BJ (cell line): ENCODE measurements at regions not wholly inside any gene's neighbourhood (a gene's known extent, or its start where the extent isn't known, plus 50 kb on each side); places are given as distances from the start of the nearest gene placed in this dataset.

ENCODE experiments used
- CTCF ChIA-PET: fragments of 350-600 bp; formaldehyde crosslinking; extraction: SDS; loops from one replicate; lab custom pipeline; 2021; ENCODE audit warnings: antibody characterized with exemption, inconsistent platforms; lab: Yijun Ruan, JAX
- POLR2A ChIA-PET: fragments of 300-600 bp; sonication (Branson Sonifier 250); formaldehyde crosslinking; extraction: SDS; loops from one replicate; lab custom pipeline; 2021; ENCODE audit warnings: antibody characterized with exemption; lab: Charles Lee
- DNase-seq: peaks from one replicate; pipeline ENCODE4 v3.0.0-alpha.2; 2011; ENCODE audit warnings: low read depth
- H3K27me3 ChIP-seq: 2 replicates; pipeline ENCODE4 v1.6.0; 2011; ENCODE audit warnings: low read length; ENCODE audit not compliant: control insufficient read depth, insufficient read depth
- H3K36me3 ChIP-seq: 2 replicates; pipeline ENCODE4 v1.5.1; 2011; ENCODE audit warnings: low read length; ENCODE audit not compliant: control insufficient read depth, insufficient read depth
- H3K4me3 ChIP-seq: 2 replicates; pipeline ENCODE4 v1.5.1; 2011; ENCODE audit warnings: low read depth, mild to moderate bottlenecking, control low read depth, low read length
- CTCF ChIP-seq: IDR thresholded peaks from 2 replicates; pipeline ENCODE4 v1.5.1; 2011; ENCODE audit warnings: low read depth, mild to moderate bottlenecking, control low read depth, inconsistent platforms, low read length, moderate library complexity; ENCODE audit not compliant: insufficient read depth

GRCh38 chr11:69211920-69212797, 56.4 kb downstream of the SMIM38 start:
- Histone ChIP-seq H3K27me3 (peaks cover 4% of the 10 kb centered on the region), H3K36me3 (no peaks in the 10 kb centered on the region), H3K4me3 (no peak overlapping the region)
- POLR2A ChIA-PET, result no interaction called here
- TF ChIP-seq CTCF, result peak; percentile 35; the same call in 1 of the 2 replicates
- DNase-seq, result no peak
- CTCF ChIA-PET, result interaction anchor here (1.0 to 1.5 kb wide), 3 partner anchors 43 to 459 kb away, joined by 3 to 8 read pairs (median 4); no protein-coding TSS in a partner anchor

DNA sequence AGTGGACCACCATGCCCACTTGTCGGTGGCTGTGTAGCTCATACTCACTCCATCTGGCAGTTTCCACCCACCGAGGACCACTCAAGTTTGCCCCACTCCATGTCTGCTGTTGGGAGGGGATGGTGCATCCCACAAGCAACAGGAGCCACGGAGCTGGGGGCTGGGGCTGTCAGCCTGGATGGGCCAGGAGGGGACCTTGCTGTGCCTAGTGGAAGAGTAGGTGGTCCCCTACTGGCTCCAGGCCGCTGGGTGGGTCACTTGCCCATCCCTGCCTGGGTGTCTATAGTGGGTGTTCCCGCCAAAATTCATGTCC, 57.0 kb downstream of the SMIM38 start:
- H3K4me3 ChIP-seq, result no peak overlapping the region
- TF ChIP-seq CTCF, result no peak
- no peaks in the 10 kb centered on the region for H3K36me3 ChIP-seq
- POLR2A ChIA-PET, result no interaction called here
- no peak for DNase-seq
- H3K27me3 ChIP-seq, result peaks cover 4% of the 10 kb centered on the region
- CTCF ChIA-PET, result interaction anchor here (1.0 kb wide), 1 partner anchor 29 kb away, joined by 3 read pairs; no protein-coding TSS in a partner anchor

DNA sequence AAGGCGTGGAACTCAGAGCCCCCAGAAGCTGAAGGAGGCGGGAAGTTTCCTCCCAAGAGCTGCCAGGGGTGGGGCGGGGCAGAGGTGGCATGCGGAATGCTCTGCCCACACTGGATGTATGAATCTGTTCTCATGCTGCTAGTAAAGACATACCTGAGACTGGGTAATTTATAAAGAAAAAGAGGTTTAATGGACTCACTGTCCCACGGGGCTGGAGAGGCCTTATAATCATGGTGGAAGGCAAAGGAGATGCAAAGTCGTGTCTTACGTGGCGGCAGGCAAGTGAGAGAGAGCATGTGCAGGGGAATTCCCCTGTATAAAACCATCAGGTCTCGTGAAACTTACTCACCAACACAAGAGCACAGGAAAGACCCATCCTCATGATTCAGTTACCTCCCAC, 57.6 kb downstream of the SMIM38 start:
- CTCF ChIA-PET, result interaction anchor here (1.0 kb wide), 1 partner anchor 28 kb away, joined by 3 read pairs; no protein-coding TSS in a partner anchor
- POLR2A ChIA-PET, result no interaction called here
- H3K4me3 ChIP-seq, result no peak overlapping the region
- DNase-seq, result no peak
- TF ChIP-seq CTCF, result no peak
- no peaks in the 10 kb centered on the region for H3K36me3 ChIP-seq
- peaks cover 4% of the 10 kb centered on the region for H3K27me3 ChIP-seq

GRCh38 chr11:69213964-69214363, 58.2 kb downstream of the SMIM38 start:
- Histone ChIP-seq H3K27me3 (peaks cover 4% of the 10 kb centered on the region), H3K36me3 (no peaks in the 10 kb centered on the region), H3K4me3 (no peak overlapping the region)
- no peak for DNase-seq
- no peak for TF ChIP-seq CTCF
- ChIA-PET POLR2A (no interaction called here), CTCF (no interaction called here)

DNA sequence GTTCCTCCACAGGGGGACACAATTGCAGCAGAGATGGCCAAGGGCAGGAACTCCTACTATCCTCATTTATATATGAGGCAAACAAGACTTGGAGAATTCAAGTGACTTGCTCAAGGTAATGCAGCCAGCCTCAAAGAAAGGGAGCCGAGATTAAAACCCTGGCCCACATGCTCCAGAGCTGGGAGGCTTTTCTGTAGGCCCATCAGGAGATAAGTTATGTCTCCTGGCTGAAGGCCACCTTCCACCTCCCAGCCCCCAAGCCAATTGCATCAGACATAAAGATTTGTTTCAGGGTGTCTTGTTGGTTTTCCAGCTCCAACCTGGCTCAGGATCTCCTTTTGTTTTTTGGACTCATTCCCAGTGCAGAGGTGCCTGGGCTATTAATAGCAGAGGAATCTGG, 59.5 kb downstream of the SMIM38 start:
- Histone ChIP-seq H3K4me3 (no peak overlapping the region), H3K27me3 (peaks cover 3% of the 10 kb centered on the region), H3K36me3 (no peaks in the 10 kb centered on the region)
- DNase-seq, result no peak
- TF ChIP-seq CTCF, result no peak
- ChIA-PET CTCF (interaction anchor here (0.7 kb wide), 1 partner anchor 84 kb away, joined by 4 read pairs; no protein-coding TSS in a partner anchor), POLR2A (no interaction called here)
